ENCODE measurements at regions not wholly inside any gene's neighbourhood (a gene's known extent, or its start where the extent isn't known, plus 50 kb on each side); places are given as distances from the start of the nearest gene placed in this dataset.

DNA sequence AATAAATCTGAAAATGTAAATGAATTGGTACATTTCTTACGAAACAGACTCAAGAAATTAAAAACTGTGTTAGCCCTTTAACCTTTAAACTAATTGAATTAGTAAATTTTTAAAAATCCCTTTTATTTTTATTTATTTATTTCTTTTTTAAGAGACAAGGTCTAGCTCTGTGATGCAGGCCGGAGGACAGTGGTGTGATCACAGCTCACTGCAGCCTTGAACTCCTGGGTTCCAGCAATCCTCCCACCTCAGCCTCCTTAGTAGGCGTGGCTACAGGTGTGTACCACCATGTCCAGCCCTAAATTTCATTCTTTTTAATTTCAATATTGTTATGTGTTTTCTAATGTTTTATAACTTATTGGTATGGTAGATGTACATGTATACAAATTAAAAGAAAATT lies 72.6 kb downstream of the MYEOV start:
- no peak for DNase-seq

DNA sequence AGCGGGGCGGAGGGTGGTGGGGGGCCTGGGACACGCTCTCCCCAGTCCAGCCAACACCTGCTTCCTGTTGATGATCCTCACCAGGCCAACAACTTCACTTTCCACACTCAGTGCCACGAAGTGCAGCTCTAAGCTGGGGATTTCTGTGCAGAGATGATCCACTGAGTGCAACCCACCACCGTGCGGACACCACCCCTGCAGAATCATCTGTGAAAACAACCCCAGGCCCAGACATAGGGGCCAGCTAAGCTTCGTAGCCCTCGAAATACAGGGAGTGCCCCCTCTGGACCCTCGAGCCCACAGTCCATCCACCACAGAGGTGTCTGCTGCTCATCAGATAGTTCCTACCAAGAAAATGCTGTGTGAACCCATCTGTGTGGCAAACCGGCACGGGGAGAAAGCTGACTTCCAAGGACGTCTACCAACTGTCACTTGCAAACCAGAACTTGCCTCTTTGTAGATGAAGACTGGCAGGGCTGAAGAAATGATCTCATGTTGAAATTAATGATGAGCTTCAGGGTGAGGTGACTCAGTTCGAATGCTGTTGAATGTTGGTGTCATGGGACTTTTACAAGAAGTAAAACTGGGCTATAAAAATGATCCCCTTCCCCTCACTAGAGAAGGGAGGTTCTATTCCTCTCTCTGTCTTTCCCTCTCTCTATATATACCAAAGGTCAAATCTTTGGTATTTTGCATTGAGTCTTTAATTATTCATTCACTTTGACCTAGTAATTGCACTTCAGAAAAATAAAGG lies 73.4 kb downstream of the MYEOV start:
- no peak for DNase-seq

DNA sequence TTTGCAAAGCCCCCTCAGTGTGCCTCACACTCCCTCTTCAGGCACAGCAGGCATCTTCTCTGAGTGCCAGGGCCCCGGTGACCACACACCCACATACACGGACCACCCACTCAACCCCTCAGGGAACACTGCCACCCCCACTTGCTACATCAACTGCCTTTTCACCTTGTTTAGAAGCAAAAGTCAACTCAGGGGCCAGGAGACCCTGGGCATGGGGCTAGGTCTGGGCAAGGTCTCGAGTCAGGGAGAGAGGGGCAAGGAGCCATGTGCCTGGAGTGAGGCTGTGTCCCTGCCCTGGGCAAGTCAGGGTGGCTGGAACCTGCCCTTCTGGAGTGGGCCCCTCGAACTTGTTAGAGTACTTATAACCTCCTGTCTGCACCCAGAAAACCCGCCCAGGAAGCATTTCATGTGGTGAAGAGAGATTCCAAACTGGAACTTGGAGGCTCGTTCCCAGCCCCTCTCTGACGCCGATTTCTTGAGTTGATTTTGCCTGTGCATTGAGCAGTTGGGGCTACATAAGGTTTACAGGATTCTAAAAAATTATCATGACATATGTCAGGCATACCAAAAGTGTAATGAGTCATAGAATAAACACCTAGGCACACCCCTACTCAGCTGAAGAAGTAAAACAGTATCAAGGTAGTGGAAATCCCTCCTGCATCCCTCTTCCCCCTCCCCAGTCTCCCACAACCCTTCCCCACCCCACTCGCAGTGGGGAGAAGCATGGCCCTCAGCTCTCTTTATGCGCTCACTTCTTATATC lies 74.3 kb downstream of the MYEOV start:
- no peak for DNase-seq

DNA sequence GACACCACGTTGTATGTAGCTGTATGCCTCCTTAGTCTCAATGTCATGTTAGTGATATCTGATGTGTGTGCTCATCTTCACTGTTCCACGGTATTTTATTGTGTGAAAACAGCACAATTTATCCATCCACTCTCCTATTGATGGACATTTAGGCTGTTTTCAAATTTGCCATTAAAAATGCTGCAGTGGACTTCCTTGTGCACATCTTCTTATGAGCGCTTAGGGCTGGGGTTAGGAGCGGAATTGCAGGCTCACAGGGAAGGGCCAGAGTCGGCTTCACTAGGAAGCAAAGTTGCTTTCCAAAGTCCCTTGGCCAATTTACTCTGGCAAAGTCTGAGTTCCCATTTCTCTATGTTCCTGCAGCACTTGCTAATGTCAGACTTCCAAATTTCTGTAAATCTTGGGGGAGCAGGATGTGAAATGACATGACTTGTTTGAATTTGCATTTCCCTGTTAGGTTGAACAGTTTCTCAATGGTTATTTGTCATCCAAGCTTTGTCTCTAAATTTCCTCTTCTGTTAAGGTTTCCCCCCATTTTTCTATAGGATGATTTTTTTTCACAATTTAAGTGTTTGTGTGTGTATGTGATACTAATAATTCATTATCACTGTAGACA lies 75.4 kb downstream of the MYEOV start:
- no peak for DNase-seq

DNA sequence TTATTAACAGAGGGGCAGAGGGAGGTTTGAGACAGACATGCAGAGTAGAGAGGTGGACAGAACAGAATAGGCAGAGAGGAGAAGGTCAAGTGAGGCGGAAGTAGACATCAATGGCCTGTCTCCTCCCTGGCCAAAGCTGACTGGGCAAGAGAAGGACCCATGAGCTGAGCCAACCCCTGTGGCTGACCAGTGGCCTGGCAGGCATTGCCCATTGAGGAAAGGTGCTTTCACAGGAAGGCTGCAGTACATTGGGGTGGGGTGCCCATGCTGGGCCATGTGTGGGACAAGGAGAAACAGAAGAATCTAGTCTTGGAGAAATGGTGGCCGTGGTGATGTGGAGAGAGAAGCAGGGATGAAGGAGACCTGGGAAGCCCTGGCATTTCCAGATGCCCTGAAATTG lies 76.0 kb downstream of the MYEOV start:
- DNase-seq, result no peak

DNA sequence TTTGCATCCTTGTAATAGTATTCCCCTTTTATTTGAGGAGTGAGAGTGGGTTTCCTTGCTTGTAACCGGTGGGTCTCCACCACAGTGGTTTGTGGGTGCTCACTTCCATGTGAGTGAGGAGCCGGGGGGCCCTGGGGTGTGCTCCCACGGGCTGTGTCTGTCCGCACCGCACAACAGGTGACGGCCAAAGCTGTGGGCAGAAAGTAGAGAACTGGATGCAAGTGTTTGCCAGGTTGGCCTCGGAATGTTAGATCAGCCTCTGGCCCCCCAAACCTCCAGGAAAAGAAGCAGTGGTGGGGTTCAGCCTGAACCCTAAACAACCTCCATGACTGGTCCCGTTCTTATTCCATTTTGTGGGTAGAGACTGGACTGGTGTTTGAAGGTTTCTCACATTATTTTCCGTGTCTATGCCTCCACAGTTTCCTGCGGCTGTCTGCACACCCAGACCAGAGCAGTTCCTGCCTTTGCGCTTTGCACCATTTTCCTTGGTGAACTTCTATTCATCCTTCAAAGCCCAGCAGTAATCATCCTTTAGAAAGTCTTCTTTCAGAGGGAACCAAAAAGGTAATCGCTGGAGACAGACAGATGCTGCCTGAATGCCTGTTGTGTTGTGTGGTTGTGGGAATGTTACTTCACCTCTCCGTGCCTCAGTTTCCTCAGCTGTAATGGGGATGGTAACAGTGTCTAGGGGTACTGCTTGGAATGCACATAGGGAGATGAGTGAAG lies 77.2 kb downstream of the MYEOV start:
- no peak for DNase-seq

DNA sequence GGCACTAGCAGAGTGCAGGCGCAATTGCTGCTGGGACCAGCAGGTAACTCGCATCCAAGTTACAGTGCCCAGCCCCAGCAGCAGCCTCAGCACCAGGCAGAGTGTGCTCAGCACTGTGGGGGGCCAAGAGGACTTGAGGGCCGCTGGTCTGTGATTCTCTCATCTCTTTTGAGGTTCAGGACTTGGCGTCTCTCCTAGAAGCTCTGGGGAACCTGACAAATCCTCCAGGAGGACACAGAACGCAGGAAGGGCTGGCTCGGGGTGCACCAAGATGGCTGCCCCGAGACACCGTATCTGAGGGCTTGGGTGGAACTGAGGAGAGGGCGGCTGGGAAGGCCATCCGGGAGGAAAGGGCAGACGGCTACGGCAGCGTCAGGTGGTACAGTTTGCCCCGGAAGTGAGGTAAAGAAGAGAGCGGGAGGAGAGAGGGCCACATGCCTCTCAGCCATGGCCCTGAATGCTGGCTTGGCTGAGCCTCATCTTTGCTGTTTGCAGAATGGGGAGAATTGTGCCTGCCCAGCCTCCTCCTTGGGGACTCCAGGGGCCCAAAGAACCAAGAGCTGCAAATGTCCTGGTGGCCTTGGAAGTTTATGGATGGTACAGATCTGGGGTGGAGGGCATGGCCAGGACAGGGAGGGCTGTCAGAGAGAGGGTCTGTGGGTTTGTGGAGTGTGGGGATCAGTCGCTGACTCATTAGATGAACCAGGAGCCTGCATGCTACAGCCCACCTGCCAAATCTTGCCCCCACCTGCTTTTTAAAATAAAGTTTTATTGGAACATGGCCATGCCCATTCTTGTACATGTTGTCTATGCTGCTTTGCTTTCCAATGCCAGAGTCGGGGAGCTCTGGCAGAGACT lies 78.0 kb downstream of the MYEOV start:
- no peak for DNase-seq

DNA sequence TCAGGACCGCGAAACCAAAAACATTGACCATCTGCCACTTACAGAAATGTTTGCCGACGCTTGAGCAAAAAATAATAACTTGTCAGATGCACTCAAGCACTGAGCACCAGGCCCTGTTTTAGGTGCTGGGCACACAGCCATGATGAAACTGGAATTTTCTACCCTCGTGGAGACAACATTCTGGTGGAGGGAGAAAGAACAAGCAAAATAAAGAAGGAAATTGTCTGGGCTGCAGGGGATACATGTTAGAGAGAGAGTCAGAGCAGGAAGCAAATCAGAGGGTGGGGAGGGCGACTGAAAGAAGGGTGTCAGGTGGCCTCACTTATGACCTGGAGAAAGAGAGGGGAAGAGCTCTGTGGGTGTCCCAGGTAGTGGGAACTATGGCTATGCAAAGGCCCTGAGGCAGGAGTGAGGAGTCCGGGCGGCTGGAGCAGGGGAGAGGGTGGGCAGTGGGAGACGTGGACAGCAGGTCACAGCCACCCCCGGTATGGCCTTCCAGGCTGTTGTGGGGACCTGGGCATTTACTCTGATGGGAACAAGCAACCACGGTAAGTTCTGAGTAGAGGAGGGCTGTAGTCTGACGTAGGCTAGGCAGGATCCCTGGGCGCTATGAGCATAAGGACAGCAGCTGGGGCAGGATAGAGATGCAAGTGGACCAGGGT lies 78.8 kb downstream of the MYEOV start:
- DNase-seq, result no peak

DNA sequence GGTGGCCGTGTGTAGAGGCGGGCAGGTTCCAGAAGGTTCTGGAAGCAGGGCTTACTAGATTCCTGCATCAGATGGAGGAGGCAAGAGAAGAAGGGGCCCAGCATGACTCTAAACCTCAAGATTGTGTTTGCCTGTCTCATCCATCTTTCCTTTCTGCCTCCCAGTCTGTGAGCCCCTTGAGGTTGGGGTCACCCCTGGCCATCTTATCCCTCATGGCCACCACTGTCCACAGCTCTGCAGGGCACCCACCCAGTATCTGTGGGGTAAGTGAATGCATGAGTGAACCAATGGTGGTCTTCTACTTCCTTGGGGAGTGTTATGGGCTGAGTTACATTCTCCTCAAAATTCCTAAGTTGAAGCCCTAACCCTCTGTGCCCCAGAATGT lies 79.3 kb downstream of the MYEOV start:
- no peak for DNase-seq

DNA sequence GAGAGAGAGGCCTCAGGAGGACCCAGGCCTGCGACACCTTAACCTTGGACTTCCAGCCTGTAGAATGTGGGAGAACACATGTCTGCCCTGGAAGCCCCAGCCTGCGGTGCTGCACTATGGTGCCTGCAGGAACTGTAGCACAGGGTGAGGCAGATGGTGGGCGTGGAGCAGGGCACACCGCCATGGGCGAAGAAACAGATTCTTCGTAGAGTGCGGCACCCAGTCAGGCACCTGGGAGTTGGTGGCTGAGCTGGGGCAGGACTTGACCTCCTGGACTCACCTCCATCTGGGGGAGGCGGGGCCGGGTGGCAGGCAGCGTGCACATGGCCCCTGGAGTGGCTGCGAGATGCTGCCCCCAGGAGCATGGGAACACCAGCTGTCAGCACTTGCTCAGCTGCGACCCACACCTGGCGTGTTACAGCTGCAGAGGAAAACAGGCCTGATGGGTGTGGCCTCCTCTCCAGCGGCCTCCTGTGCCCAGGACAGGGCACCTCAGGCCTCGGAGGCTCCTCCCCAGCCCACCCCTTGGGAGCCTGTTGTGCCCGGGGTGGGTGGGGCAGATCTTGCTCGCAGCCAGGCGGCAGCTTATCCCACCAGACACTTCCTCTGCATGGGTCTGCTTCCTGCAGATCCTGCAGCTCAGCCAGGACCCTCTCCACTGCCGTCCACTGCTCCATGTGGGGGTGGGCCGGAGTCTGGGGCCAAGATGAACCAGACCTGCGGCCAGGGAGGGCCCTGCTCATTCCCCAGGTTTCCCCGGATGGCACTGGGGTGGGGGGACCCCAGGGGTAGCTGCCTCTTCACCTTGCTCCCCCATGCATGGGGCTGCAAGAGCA lies 80.4 kb downstream of the MYEOV start:
- peak in 1 of 3 experiments; percentile 10 for DNase-seq

DNA sequence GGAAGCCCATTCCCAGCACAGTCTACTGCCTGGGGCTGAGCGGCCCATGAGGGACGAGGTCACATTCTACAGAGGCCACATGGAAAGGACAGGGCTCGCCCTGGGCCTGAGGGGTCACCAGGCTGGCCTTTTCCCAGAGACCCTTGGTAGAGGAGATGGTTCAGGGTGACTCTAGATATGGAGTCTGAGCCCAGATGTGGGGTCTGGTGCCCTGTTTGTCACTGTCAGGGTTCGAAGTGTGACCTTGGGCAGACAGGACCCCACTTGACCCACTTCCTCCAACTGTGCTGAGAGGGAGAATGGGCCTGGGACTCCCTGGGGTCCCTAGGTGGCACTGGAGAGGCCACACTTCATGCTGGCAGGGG lies 81.0 kb downstream of the MYEOV start:
- no peak for DNase-seq

DNA sequence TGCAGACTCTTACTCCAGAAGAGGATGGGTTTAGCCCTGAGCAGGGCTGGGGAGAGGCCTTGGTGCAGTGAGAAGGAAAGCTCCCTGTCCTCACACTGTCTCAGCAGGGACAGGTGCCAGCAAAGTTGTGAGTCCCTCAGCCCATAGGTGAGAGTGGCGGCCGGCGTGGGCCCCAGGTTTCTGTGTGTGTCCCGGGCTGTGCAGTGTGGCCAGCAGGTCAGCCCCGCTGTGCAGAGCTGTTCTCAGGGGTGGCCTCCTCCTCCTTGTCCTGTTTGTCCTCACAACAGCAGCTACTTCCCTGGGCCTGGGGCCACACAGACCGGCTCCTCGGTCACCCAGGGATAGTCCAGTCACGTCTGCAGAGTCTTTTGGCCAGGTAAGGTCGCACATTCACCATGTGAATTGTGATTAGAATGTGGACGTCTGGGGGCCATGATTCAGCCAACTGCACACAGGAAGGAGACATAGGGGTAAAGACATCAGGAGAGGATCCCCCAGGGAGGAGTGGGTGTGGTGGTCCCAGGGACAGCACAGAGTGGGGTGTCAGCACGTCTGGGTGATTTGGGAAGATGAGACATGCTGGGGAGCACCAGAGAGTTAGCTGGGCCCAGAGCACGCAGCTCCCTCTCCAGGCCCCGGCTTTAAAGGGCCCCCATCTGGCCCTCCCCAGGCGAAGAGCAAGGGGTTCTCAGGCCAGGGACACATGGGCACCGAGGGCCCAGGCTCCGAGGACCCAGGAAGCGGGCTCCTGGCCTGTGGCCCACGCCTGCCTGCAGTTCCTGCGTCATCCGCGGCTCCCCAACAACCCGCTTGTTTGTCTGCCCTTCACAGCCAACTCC lies 81.6 kb downstream of the MYEOV start:
- no peak for DNase-seq

DNA sequence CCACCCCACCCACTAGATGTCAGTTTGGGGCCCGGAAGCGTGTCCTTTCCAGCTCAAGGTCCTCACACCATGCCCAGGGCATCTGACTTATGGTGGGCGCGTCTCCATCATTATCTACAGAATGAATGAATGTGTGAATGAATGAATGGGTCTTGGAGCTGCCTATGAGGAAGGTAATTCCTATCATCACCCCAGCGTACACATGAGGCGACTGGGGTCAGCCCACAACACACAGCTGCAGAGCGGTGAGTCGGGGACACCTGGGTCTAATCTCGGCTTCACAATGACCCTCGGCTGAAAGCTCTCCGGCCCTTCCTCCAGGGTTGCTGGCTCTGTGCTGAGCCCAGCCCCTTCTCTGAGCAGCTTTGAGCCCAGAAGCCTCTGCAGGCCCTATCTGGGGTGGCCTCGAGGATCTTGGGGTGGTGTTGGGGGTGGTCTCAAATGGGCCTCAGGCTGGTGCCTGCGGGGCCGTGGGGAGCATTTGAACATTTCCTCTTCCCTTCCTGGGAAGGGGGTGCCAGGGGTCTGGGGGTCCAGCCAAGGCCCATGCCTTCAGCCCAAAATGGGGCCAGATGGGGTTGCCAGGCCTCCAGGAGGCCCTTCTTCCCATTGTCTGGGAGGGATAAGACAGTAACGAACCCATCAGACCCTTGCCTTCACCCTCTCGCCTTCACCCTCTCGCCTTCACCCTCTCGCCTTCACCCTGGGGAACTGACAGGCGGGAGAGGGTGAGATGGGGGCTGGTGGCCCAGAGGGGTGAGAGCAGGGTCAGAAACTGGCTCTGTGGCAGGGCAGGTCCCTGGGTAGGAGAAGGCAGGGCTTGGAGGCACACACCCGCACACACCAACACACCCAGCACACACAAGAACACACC lies 82.4 kb downstream of the MYEOV start:
- no peak for DNase-seq

DNA sequence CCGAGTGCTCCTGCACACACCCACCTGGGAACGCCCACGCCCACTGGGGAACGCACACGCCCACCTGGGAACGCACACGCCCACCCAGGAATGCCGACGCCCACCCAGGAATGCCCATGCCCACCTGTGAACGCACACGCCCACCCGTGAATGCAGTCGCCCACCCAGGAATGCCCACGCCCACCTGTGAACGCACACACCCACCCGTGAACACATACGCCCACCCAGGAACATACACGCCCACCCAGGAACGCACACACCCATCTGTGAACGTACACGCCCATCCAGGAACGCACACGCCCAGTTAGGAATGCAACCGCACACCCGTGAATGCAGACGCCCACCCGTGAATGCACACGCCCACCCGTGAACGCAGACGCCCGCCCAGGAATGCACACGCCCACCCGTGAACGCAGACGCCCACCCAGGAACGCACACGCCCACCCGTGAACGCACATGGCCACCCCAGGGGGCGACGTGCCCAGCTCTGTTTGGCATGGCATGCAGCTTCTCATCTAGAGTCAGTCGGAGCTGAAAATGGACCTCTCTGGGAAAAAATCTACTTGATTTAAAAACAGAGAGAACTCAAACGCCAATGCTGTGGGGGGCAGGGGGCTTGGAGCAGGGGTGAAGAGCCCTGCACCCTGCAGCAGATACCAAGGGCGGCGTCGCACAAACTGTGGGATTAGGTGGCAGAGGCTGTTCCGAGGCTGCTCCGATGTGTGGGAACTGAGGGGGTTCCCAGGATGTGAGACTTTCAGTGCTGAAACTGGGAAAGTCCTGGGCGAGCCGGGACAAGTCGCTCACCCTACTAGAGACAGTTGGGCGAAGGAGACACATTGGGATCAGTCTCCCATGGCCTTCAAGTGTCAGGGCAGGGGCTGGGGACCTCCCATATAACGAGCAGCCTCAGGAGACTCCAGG lies 83.3 kb downstream of the MYEOV start:
- no peak for DNase-seq

DNA sequence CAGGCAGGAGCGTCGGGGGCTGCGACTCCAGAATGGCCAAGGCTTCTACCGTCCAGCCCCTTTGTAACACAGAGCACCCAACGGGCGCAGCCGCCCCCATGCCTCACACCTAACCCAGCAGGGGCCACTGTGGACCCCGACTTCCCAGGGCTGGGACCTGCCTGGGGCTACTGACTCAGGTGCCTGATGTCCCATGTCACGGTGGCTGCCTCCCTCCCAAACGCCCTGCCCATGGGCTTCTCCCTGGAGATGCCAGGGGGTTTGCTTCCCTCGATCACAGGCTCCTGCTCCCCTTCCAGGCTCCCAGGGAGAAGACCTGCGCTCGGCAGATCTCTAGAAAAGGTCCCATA lies 84.0 kb downstream of the MYEOV start:
- no peak for DNase-seq

DNA sequence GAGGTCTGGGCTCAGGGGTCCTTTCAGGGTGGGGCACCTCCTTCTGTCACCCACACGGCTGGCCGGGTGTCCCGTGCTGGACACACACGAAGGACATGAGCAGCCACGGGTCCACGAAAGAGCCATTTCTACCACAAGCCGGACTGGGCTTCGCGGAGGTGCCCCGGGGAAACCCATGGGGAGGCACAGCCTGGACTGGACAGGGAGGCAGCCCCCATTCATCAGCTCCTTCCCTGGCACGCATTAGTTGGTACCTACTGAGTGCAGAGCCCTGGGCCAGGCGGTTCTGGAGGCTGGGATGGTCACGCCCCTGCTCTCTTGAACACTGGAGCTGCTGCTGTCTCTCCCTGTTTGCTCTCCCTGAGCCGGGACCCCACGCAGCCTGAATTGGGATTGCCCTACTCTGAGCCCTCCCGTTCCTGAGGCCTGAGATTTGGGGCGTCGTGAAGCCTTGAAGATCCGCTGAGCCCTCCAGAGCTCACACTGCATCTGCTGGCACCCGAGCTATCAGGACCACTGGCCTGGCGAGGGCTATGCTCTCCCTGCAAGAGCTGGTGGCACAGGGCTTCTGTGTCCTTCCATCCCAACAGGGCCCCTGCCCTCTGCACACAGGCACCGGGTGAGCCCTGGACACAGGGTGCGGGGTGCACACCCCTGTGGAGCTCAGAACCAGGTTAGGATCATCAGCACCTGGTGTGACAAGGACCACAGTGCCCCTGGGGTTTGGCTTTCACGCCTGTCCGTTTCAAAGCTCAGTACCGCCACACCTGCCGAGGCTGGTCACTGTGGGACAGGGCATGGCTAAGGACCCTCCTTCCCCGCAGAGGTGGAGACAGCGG lies 84.6 kb downstream of the MYEOV start:
- DNase-seq, result no peak

DNA sequence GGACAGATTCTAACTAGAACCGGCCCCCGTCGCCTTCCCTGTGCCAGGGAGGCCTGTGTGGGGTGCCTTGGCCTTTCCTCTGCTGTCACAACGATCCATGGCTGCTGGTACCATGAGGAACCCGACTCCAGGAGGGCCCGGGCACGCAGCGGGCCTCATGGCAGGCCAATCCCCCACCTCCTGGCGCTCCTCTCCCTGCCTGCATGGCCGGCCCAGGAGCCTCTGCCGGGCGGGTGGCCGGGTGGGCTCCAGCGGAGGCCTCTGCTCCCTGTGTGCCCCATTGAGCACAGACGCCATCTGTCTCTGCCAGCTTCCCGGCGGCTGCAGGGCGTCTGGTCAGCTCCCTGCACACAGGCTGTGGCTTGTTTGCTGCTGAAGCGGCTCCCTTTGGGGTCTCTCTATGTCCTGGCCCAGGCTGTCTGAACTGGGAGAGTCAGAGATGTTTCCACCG lies 86.5 kb downstream of the MYEOV start:
- DNase-seq, result no peak

Measured in NCI-H1417 (cell line).